Testis (tissue), 2 donors: ENCODE measurements at regions not wholly inside any gene's neighbourhood (a gene's known extent, or its start where the extent isn't known, plus 50 kb on each side); places are given as distances from the start of the nearest gene placed in this dataset.

Experiments used
- DNase-seq: peaks from one replicate; pipeline ENCODE4 v3.0.0-alpha.2; 2019
- H3K27ac ChIP-seq, 2 donors: fragments of 200-600 bp; sonication (generic); one replicate each; pipeline ENCODE4 v1.5.1; 2019
- H3K27me3 ChIP-seq: fragments of 200-600 bp; sonication (generic); one replicate; pipeline ENCODE4 v1.5.1; 2019
- H3K36me3 ChIP-seq: fragments of 200-600 bp; sonication (generic); one replicate; pipeline ENCODE4 v1.5.1; 2017; ENCODE audit warnings: low read depth; ENCODE audit errors: missing control alignments
- H3K4me1 ChIP-seq: fragments of 200-600 bp; sonication (generic); one replicate; pipeline ENCODE4 v1.5.1; 2019
- H3K4me3 ChIP-seq, 2 donors: fragments of 200-600 bp; sonication (generic); one replicate each; pipeline ENCODE4 v1.5.1; 2017 to 2019
- H3K9me3 ChIP-seq: fragments of 200-600 bp; sonication (generic); one replicate; pipeline ENCODE4 v1.5.1; 2017
- CTCF ChIP-seq, 3 experiments: fragments of 450-650 bp in 2 of 3; fragments of 200-600 bp in 1 of 3; sonication (generic) in 1 of 3; IDR thresholded peaks; one replicate each; pipeline ENCODE4 v1.5.1; 2016 to 2019; ENCODE audit warnings: antibody characterized with exemption in 3 of 3, mild to moderate bottlenecking in 2 of 3, moderate library complexity in 1 of 3
- POLR2A ChIP-seq: fragments of 450-650 bp; IDR thresholded peaks from one replicate; pipeline ENCODE4 v1.6.1; 2017; ENCODE audit warnings: antibody characterized with exemption, mild to moderate bottlenecking, moderate library complexity
- WGBS, 2 donors: methylation state at CpG; one replicate each; pipeline ENCODE4 v1.1.5; 2018; 5-methylcytosine and 5-hydroxymethylcytosine counted together
- intact Hi-C: fragments of 100-400 bp; cut with DNase I; formaldehyde crosslinking; loops from one replicate; pipeline ENCODE4 v1.15.1; 2023; ENCODE audit warnings: low total_unique reads

GRCh38 chr20:17059465-17059864, 167.4 kb upstream of the PCSK2 start:
- intact Hi-C loops, result no loop called here
- WGBS, 2 donors, result 84 to 88% methylated on average over 5 to 7 of the region's 7 CpGs
- TF ChIP-seq POLR2A (no peak), CTCF (IDR thresholded peaks at IDR 0.05) (no peak)
- H3K27ac ChIP-seq, result no peak overlapping the region
- H3K9me3 ChIP-seq, result no peaks in the 10 kb centered on the region
- no peak overlapping the region for H3K4me3 ChIP-seq
- DNase-seq, result no peak
- H3K36me3 ChIP-seq, result no peaks in the 10 kb centered on the region
- no peaks in the 10 kb centered on the region for H3K27me3 ChIP-seq
- H3K4me1 ChIP-seq, result no peaks in the 10 kb centered on the region

- 59 to 68% methylated on average over 2 of the region's 2 CpGs for WGBS, 2 donors
- DNase-seq, result no peak
- H3K9me3 ChIP-seq, result no peaks in the 10 kb centered on the region
- H3K36me3 ChIP-seq, result no peaks in the 10 kb centered on the region
- no peaks in the 10 kb centered on the region for H3K27me3 ChIP-seq
- intact Hi-C loops, result no loop called here
- TF ChIP-seq POLR2A (no peak), CTCF (IDR thresholded peaks at IDR 0.05) (no peak)
- no peak overlapping the region for H3K4me3 ChIP-seq
- no peak overlapping the region for H3K27ac ChIP-seq
- H3K4me1 ChIP-seq, result no peaks in the 10 kb centered on the region
Observed at GRCh38 chr20:17061715-17062114, 165.1 kb upstream of the PCSK2 start.

GRCh38 chr20:17062712-17063111, 164.1 kb upstream of the PCSK2 start:
- Histone ChIP-seq H3K36me3 (no peaks in the 10 kb centered on the region), H3K4me1 (no peaks in the 10 kb centered on the region), H3K27ac (no peak overlapping the region), H3K27me3 (no peaks in the 10 kb centered on the region), H3K9me3 (no peaks in the 10 kb centered on the region), H3K4me3 (no peak overlapping the region)
- intact Hi-C loops, result no loop called here
- TF ChIP-seq CTCF (IDR thresholded peaks at IDR 0.05), result no peak
- TF ChIP-seq POLR2A, result no peak
- 69 to 74% methylated on average over 1 of the region's 1 CpG for WGBS, 2 donors
- no peak for DNase-seq

- TF ChIP-seq CTCF (IDR thresholded peaks at IDR 0.05) (no peak), POLR2A (no peak)
- Histone ChIP-seq H3K4me1 (no peaks in the 10 kb centered on the region), H3K36me3 (no peaks in the 10 kb centered on the region), H3K9me3 (no peaks in the 10 kb centered on the region), H3K27ac (no peak overlapping the region), H3K4me3 (no peak overlapping the region), H3K27me3 (no peaks in the 10 kb centered on the region)
- 78% methylated on average over 3 of the region's 3 CpGs for WGBS, 2 donors
- intact Hi-C loops, result no loop called here
- DNase-seq, result no peak
Observed at GRCh38 chr20:17066902-17067301, 159.9 kb upstream of the PCSK2 start.

GRCh38 chr20:17068084-17068711, 158.6 kb upstream of the PCSK2 start:
- intact Hi-C loops, result no loop called here
- H3K36me3 ChIP-seq, result no peaks in the 10 kb centered on the region
- no peak for TF ChIP-seq CTCF (IDR thresholded peaks at IDR 0.05)
- TF ChIP-seq POLR2A, result no peak
- H3K4me3 ChIP-seq, result no peak overlapping the region
- no peak overlapping the region for H3K27ac ChIP-seq
- H3K27me3 ChIP-seq, result no peaks in the 10 kb centered on the region
- no peak for DNase-seq
- no peaks in the 10 kb centered on the region for H3K4me1 ChIP-seq
- no peaks in the 10 kb centered on the region for H3K9me3 ChIP-seq
- 93 to 94% methylated on average over 4 of the region's 4 CpGs for WGBS, 2 donors
